GM19099 (cell line): ENCODE measurements at regions not wholly inside any gene's neighbourhood (a gene's known extent, or its start where the extent isn't known, plus 50 kb on each side); places are given as distances from the start of the nearest gene placed in this dataset.

Experiments used
- POLR2A ChIP-seq: IDR thresholded peaks from 3 replicates; pipeline ENCODE4 v1.6.1; 2011; ENCODE audit warnings: low read depth; ENCODE audit not compliant: insufficient read length; ENCODE audit errors: extremely low read depth

- TF ChIP-seq POLR2A: no peak
Measured at GRCh38 chr12:92416385-92416812, 270.8 kb upstream of the BTG1 start.

GRCh38 chr12:92414170-92415070, 268.8 kb upstream of the BTG1 start:
- TF ChIP-seq POLR2A: no peak

DNA sequence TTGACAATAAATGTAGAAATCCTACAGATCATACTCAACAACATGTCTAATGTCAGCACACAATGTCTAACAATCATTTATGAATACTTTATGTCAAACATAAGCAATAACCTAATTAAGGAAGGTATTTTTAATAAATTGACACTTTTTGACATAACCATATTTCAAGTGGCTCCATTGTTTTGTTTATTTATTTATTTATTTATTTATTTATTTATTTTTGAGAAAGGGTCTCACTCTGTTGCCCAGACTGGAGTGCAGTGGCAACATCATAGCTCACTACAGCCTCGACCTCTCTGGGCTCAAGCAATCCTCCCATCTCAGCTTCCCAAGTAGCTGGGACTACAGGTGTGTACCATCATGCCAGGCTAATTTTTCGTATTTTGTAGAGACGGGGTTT, 267.6 kb upstream of the BTG1 start:
- no peak for TF ChIP-seq POLR2A

DNA sequence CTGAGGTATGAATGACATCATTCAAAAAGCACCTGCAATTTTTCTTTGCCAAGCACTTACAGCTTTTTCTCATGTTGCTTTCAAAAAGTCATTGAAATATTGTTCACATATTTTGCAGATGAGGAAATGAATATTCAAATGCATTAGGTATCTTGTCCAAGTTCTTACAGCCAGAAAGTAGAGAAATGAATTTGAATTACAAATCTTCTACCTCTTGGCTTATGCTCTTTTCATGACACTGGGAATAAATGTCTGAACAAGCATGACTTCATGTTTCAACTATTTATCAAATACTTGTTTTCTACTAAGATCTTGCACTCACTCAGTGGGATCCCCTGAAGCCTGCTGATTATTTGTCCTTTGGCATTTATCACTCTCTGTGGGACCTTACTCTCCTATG, 267.2 kb upstream of the BTG1 start:
- no peak for TF ChIP-seq POLR2A

- TF ChIP-seq POLR2A: no peak
Measured at GRCh38 chr12:92411687-92412086, 266.0 kb upstream of the BTG1 start.

DNA sequence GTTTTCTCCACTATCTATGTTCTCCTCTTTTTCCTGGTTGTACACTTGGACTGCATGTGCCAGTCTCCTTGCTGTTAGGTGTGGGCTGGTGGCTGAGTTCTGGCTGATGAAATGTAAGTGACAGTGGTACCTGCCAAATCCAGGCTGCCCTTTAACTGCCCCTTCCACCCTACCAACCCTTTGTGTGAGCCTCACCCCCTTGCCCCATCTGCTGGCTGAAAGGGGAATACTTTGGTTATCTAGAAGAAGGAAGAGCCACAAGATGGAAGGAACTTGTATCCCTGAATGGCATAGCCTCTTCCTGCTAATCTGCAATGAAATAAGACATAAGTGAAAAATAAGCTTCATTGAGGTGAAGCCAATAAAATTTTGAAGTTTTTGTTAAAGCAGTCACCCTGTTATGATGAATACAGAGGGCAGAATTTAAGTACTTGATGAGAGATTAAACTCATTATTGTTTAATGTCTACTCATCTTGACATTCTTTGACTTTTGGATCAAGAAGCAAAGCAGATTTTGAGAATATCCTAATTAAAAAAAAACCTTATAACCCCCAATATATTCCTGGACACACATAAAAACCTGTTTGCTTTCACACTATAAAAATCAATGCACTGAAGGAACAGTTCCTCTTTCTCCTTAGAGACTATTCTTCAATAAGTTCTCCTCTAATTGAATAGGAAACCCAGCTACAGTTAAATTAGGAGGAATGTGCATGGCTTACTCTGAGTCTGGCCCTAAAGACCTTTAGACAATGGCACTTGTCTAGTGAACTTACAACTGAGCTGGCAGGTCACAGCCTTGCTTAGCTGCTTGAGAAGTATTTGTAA, 262.6 kb upstream of the BTG1 start:
- no peak for TF ChIP-seq POLR2A

DNA sequence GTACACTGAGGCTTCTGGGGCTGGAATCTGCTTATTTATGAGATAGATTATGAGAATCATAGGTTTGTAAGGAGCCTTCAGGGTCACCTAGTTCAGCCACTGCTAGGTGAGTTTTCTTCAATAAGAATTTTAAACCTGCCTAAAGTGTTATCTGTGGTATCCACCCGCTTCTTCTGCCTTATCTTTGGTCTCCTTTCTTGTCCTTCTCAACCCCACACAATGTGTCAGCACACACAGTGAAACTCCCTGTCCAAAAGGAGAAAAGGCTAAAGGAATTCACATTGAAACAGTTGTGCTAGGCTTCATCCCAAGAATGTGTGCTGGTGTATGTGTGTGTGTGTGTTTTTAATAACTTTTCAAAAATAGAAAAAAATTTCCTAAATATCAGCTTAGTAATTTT, 259.3 kb upstream of the BTG1 start:
- no peak for TF ChIP-seq POLR2A

- TF ChIP-seq POLR2A: no peak
Measured at GRCh38 chr12:92404259-92404894, 258.7 kb upstream of the BTG1 start.

- TF ChIP-seq POLR2A: peak; percentile 60
Measured at GRCh38 chr12:92403210-92404175, 257.8 kb upstream of the BTG1 start.

- no peak for TF ChIP-seq POLR2A
Measured at GRCh38 chr12:92402415-92402814, 256.8 kb upstream of the BTG1 start.

GRCh38 chr12:92400006-92400405, 254.4 kb upstream of the BTG1 start:
- no peak for TF ChIP-seq POLR2A

GRCh38 chr12:92398565-92399309, 253.1 kb upstream of the BTG1 start:
- TF ChIP-seq POLR2A: no peak

GRCh38 chr12:92396647-92397252, 251.1 kb upstream of the BTG1 start:
- TF ChIP-seq POLR2A: no peak
